MCF 10A (cell line): ENCODE measurements at regions not wholly inside any gene's neighbourhood (a gene's known extent, or its start where the extent isn't known, plus 50 kb on each side); places are given as distances from the start of the nearest gene placed in this dataset.

Source experiments
- BruUV-seq: library from RNA; stranded (reverse); fragments of 400-500 nt; replicated peaks from 2 replicates; lab custom pipeline; 2021; lab: Mats Ljungman, UMichigan
- CTCF ChIA-PET: fragments of 300-600 bp; sonication (Branson Sonifier 250); formaldehyde crosslinking; extraction: SDS; loops from one replicate; lab custom pipeline; 2021; ENCODE audit warnings: antibody characterized with exemption, inconsistent platforms; lab: Yijun Ruan, JAX
- POLR2A ChIA-PET: fragments of 300-600, 350-650 bp; sonication (Branson Sonifier 250); formaldehyde crosslinking; extraction: SDS; loops from one replicate; lab custom pipeline; 2020; ENCODE audit warnings: antibody characterized with exemption, inconsistent platforms; lab: Yijun Ruan, JAX
- DNase-seq: peaks from one replicate; pipeline ENCODE4 v3.0.0-alpha.2; 2018; ENCODE audit not compliant: unreplicated experiment
- H3K27ac Mint-ChIP-seq: one replicate; pipeline ENCODE4 v1.8.0; 2022; ENCODE audit warnings: mild to moderate bottlenecking, low read depth, mixed read lengths; ENCODE audit not compliant: unreplicated experiment
- H3K27me3 Mint-ChIP-seq: one replicate; pipeline ENCODE4 v1.8.0; 2022; ENCODE audit warnings: mixed read lengths; ENCODE audit not compliant: insufficient read depth, unreplicated experiment
- H3K36me3 Mint-ChIP-seq: one replicate; pipeline ENCODE4 v1.8.0; 2022; ENCODE audit warnings: mild to moderate bottlenecking, moderate library complexity, mixed read lengths; ENCODE audit not compliant: insufficient read depth, unreplicated experiment
- H3K4me1 Mint-ChIP-seq: one replicate; pipeline ENCODE4 v1.8.0; 2022; ENCODE audit warnings: mixed read lengths; ENCODE audit not compliant: insufficient read depth, unreplicated experiment
- H3K4me3 Mint-ChIP-seq: one replicate; pipeline ENCODE4 v1.8.0; 2022; ENCODE audit warnings: mild to moderate bottlenecking, moderate library complexity, mixed read lengths; ENCODE audit not compliant: unreplicated experiment
- H3K9me3 Mint-ChIP-seq: one replicate; pipeline ENCODE4 v1.8.0; 2022; ENCODE audit warnings: mixed read lengths; ENCODE audit not compliant: unreplicated experiment
- CTCF ChIP-seq: fragments of 200-600 bp; IDR thresholded peaks from one replicate; pipeline ENCODE4 v1.8.0; 2022; ENCODE audit warnings: antibody characterized with exemption, mild to moderate bottlenecking; ENCODE audit not compliant: unreplicated experiment
- intact Hi-C: fragments of 100-400 bp; cut with micrococcal nuclease; formaldehyde crosslinking; loops from 2 replicates; pipeline ENCODE4 v1.14.1; 2022

GRCh38 chr4:187332141-187332540, 608.5 kb upstream of the FAT1 start:
- no TSS peak for BruUV-seq
- ChIA-PET CTCF (no interaction called here), POLR2A (no interaction called here)
- Mint-ChIP-seq H3K9me3 (no peaks in the 10 kb centered on the region), H3K27ac (no peak overlapping the region), H3K36me3 (no peaks in the 10 kb centered on the region), H3K4me3 (no peak overlapping the region), H3K27me3 (no peaks in the 10 kb centered on the region), H3K4me1 (no peaks in the 10 kb centered on the region)
- intact Hi-C loops: no loop called here
- no peak for TF ChIP-seq CTCF
- DNase-seq: no peak

DNA sequence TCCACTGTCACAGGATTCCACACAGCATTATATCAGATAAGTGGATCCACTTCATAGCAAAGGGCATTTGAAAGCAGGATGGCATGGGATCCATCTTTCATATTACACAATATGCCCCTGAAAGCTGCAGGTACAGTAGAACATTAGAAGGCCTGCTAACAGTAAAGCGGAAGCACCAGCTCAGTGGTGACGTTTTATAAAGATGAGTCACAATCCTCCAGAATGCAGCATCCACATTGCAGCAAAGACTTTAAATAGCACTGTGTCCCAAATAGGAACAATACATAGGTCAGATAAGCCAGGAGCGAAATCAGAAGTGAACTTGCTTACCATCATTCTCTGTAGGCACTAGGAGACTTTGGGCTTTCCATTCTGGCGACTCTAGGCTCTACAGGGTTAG, 609.5 kb upstream of the FAT1 start:
- no peaks in the 10 kb centered on the region for H3K9me3 Mint-ChIP-seq
- no peaks in the 10 kb centered on the region for H3K4me1 Mint-ChIP-seq
- H3K4me3 Mint-ChIP-seq: no peak overlapping the region
- ChIA-PET POLR2A (no interaction called here), CTCF (no interaction called here)
- peak; percentile 61 for DNase-seq
- H3K36me3 Mint-ChIP-seq: no peaks in the 10 kb centered on the region
- TF ChIP-seq CTCF: no peak
- H3K27me3 Mint-ChIP-seq: no peaks in the 10 kb centered on the region
- intact Hi-C loops: no loop called here
- no peak overlapping the region for H3K27ac Mint-ChIP-seq
- no TSS peak for BruUV-seq

DNA sequence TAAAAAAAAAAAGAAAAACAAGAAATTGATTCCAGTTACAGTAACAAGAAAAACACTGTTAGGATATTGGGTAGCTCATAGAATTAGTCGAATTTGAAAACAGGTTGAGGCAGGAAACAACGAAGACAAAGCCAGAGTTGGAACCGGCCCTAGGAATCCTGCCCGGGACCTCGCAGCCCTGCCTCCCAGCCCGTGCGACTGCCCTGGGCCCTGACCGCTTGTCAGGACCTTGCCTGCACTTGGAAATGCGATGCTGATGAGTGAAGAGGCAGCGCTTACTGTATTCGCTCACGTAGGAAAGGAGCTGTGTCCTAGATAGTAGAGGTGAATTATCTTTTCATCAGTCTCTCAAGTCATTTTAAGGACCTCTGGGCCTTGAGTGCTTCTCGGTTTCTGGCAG, 611.7 kb upstream of the FAT1 start:
- intact Hi-C loops: no loop called here
- no peak for DNase-seq
- Mint-ChIP-seq H3K27ac (no peak overlapping the region), H3K4me3 (no peak overlapping the region), H3K9me3 (no peaks in the 10 kb centered on the region), H3K36me3 (no peaks in the 10 kb centered on the region), H3K27me3 (no peaks in the 10 kb centered on the region), H3K4me1 (no peaks in the 10 kb centered on the region)
- BruUV-seq: no TSS peak
- ChIA-PET POLR2A (interaction anchor here (0.8 kb wide), 1 partner anchor 15 kb away, joined by 4 read pairs; no protein-coding TSS in a partner anchor), CTCF (interaction anchor here (0.6 kb wide), 1 partner anchor 25 kb away, joined by 4 read pairs; no protein-coding TSS in a partner anchor)
- TF ChIP-seq CTCF: no peak

GRCh38 chr4:187354740-187355139, 631.1 kb upstream of the FAT1 start:
- H3K9me3 Mint-ChIP-seq: no peaks in the 10 kb centered on the region
- no TSS peak for BruUV-seq
- intact Hi-C loops: no loop called here
- POLR2A ChIA-PET: no interaction called here
- DNase-seq: no peak
- CTCF ChIA-PET: no interaction called here
- H3K4me3 Mint-ChIP-seq: no peak overlapping the region
- no peaks in the 10 kb centered on the region for H3K36me3 Mint-ChIP-seq
- no peaks in the 10 kb centered on the region for H3K4me1 Mint-ChIP-seq
- no peak overlapping the region for H3K27ac Mint-ChIP-seq
- TF ChIP-seq CTCF: no peak
- no peaks in the 10 kb centered on the region for H3K27me3 Mint-ChIP-seq
